ENCODE measurements at regions not wholly inside any gene's neighbourhood (a gene's known extent, or its start where the extent isn't known, plus 50 kb on each side); places are given as distances from the start of the nearest gene placed in this dataset.

GRCh38 chr11:8749202-8749601 is 66.6 kb downstream of the RPL27A start:
- Histone ChIP-seq H3K27me3 (ENCODE audit: control insufficient read depth in 1 of 2, insufficient read depth in 2 of 2, low read length in 2 of 2) (peaks cover 6 to 11% of the 10 kb centered on the region in 2 experiments), H3K4me3 (ENCODE audit: low read length) (no peak overlapping the region), H3K27ac (ENCODE audit: low read depth in 1 of 2, low read length in 2 of 2) (no peak overlapping the region), H3K4me1 (ENCODE audit: insufficient read depth, low read length) (no peaks in the 10 kb centered on the region), H3K9me3 (ENCODE audit: control insufficient read depth in 1 of 2, insufficient read depth in 1 of 2, low read length in 2 of 2) (no peaks in the 10 kb centered on the region), H3K36me3 (ENCODE audit: insufficient read depth, low read length) (no peaks in the 10 kb centered on the region)
- no peaks in the 10 kb centered on the region for H3K36me3 Mint-ChIP-seq (ENCODE audit: low read depth)
- intact Hi-C loops (cut with DNase I, micrococcal nuclease): no loop called here
- ChIA-PET POLR2A (no interaction called here), CTCF (no interaction called here)
- DNase-seq (no peak), ATAC-seq (ENCODE audit: poor library complexity) (no peak)
- H3K27ac Mint-ChIP-seq: no peak overlapping the region
- H3K4me1 Mint-ChIP-seq (ENCODE audit: low read depth): no peaks in the 10 kb centered on the region
- TF ChIP-seq CTCF (IDR thresholded peaks at IDR 0.05): no peak
- no peaks in the 10 kb centered on the region for H3K9me3 Mint-ChIP-seq
- H3K4me3 Mint-ChIP-seq: no peak overlapping the region
- H3K27me3 Mint-ChIP-seq: peaks cover 50% of the 10 kb centered on the region

DNA sequence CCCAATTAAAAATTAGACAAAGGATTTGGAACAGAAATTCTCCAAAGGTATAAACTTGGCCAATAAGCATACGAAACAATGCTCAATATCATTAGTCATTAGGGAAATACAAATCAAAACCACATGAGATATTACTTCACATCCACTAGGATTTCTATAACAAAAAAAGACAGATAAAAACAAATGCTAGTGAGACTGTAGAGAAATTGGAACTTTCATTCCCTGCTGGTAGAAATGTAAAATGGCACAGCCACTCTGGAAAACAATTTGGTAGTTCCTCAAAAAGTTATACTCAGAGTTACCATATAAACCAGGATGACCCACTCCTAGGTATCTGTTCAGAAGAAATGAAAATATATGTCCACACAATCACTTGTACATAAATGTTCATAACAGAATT is 71.6 kb downstream of the RPL27A start:
- no peaks in the 10 kb centered on the region for H3K36me3 Mint-ChIP-seq (ENCODE audit: low read depth)
- Histone ChIP-seq H3K36me3 (ENCODE audit: insufficient read depth, low read length) (no peaks in the 10 kb centered on the region), H3K27ac (ENCODE audit: low read depth in 1 of 2, low read length in 2 of 2) (no peak overlapping the region), H3K27me3 (ENCODE audit: control insufficient read depth in 1 of 2, insufficient read depth in 2 of 2, low read length in 2 of 2) (no peaks in the 10 kb centered on the region), H3K4me3 (ENCODE audit: low read length) (no peak overlapping the region), H3K9me3 (ENCODE audit: control insufficient read depth in 1 of 2, insufficient read depth in 1 of 2, low read length in 2 of 2) (no peaks in the 10 kb centered on the region), H3K4me1 (ENCODE audit: insufficient read depth, low read length) (no peaks in the 10 kb centered on the region)
- ChIA-PET CTCF (no interaction called here), POLR2A (no interaction called here)
- no peak for ATAC-seq (ENCODE audit: poor library complexity)
- H3K9me3 Mint-ChIP-seq: no peaks in the 10 kb centered on the region
- no peaks in the 10 kb centered on the region for H3K4me1 Mint-ChIP-seq (ENCODE audit: low read depth)
- H3K27me3 Mint-ChIP-seq: peaks cover 17% of the 10 kb centered on the region
- no peak for DNase-seq
- H3K27ac Mint-ChIP-seq: no peak overlapping the region
- intact Hi-C loops (cut with DNase I, micrococcal nuclease): no loop called here
- no peak for TF ChIP-seq CTCF (IDR thresholded peaks at IDR 0.05)
- H3K4me3 Mint-ChIP-seq: no peak overlapping the region

GRCh38 chr11:8756201-8756600 is 73.6 kb downstream of the RPL27A start:
- intact Hi-C loops (cut with DNase I, micrococcal nuclease): no loop called here
- DNase-seq: no peak
- H3K27ac Mint-ChIP-seq: no peak overlapping the region
- H3K4me3 Mint-ChIP-seq: no peak overlapping the region
- H3K9me3 ChIP-seq (ENCODE audit: control insufficient read depth in 1 of 2, insufficient read depth in 1 of 2, low read length in 2 of 2): no peaks in the 10 kb centered on the region
- ChIA-PET CTCF (no interaction called here), POLR2A (no interaction called here)
- no peaks in the 10 kb centered on the region for H3K4me1 ChIP-seq (ENCODE audit: insufficient read depth, low read length)
- no peak for ATAC-seq (ENCODE audit: poor library complexity)
- H3K36me3 Mint-ChIP-seq (ENCODE audit: low read depth): no peaks in the 10 kb centered on the region
- peaks cover 13% of the 10 kb centered on the region for H3K27me3 Mint-ChIP-seq
- no peaks in the 10 kb centered on the region for H3K9me3 Mint-ChIP-seq
- TF ChIP-seq CTCF (IDR thresholded peaks at IDR 0.05): no peak
- no peak overlapping the region for H3K4me3 ChIP-seq (ENCODE audit: low read length)
- H3K27ac ChIP-seq (ENCODE audit: low read depth in 1 of 2, low read length in 2 of 2): no peak overlapping the region
- no peaks in the 10 kb centered on the region for H3K4me1 Mint-ChIP-seq (ENCODE audit: low read depth)
- no peaks in the 10 kb centered on the region for H3K36me3 ChIP-seq (ENCODE audit: insufficient read depth, low read length)
- peaks cover 0 to 16% of the 10 kb centered on the region in 2 experiments for H3K27me3 ChIP-seq (ENCODE audit: control insufficient read depth in 1 of 2, insufficient read depth in 2 of 2, low read length in 2 of 2)

Data from CD4-positive, alpha-beta T cell (primary cell).